ENCODE measurements at regions not wholly inside any gene's neighbourhood (a gene's known extent, or its start where the extent isn't known, plus 50 kb on each side); places are given as distances from the start of the nearest gene placed in this dataset.

- H3K4me2 ChIP-seq (ENCODE audit: low read length): no peak overlapping the region
- H3K9me2 ChIP-seq (ENCODE audit: low read depth, low read length): no peaks in the 10 kb centered on the region
- H3K27me3 ChIP-seq (ENCODE audit: insufficient read depth, low read length): 0 out of 2 replicates have a peak, but pooled peaks cover 3% of the 10 kb centered on the region
- no peaks in the 10 kb centered on the region for H3F3A ChIP-seq (ENCODE audit: insufficient read depth, low read length)
- no peaks in the 10 kb centered on the region for H3K9me3 ChIP-seq (ENCODE audit: low read length)
- H3K79me2 ChIP-seq (ENCODE audit: insufficient read depth, low read length): no peaks in the 10 kb centered on the region
- no peaks in the 10 kb centered on the region for H3K4me1 ChIP-seq (ENCODE audit: insufficient read depth, low read length, severe bottlenecking)
- no peak overlapping the region for H2AFZ ChIP-seq (ENCODE audit: low read length)
- H3K4me3 ChIP-seq (ENCODE audit: low read depth, low read length, poor library complexity, severe bottlenecking): no peak overlapping the region
- H3K36me3 ChIP-seq (ENCODE audit: insufficient read depth, low read length): no peaks in the 10 kb centered on the region
- no peak overlapping the region for H3K9ac ChIP-seq (ENCODE audit: low read length)
- no peaks in the 10 kb centered on the region for H4K20me1 ChIP-seq (ENCODE audit: insufficient read depth, low read length)
- TF ChIP-seq, protein P1, sequence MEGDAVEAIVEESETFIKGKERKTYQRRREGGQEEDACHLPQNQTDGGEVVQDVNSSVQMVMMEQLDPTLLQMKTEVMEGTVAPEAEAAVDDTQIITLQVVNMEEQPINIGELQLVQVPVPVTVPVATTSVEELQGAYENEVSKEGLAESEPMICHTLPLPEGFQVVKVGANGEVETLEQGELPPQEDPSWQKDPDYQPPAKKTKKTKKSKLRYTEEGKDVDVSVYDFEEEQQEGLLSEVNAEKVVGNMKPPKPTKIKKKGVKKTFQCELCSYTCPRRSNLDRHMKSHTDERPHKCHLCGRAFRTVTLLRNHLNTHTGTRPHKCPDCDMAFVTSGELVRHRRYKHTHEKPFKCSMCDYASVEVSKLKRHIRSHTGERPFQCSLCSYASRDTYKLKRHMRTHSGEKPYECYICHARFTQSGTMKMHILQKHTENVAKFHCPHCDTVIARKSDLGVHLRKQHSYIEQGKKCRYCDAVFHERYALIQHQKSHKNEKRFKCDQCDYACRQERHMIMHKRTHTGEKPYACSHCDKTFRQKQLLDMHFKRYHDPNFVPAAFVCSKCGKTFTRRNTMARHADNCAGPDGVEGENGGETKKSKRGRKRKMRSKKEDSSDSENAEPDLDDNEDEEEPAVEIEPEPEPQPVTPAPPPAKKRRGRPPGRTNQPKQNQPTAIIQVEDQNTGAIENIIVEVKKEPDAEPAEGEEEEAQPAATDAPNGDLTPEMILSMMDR (IDR thresholded peaks at IDR 0.05; ENCODE audit: low read length): no peak
- no peak for TF ChIP-seq EZH2 (IDR thresholded peaks at IDR 0.05; ENCODE audit: borderline replicate concordance, low read length)
- no peak overlapping the region for H3K27ac ChIP-seq (ENCODE audit: low read depth, low read length, poor library complexity, severe bottlenecking)
Measured at GRCh38 chr3:10764259-10765051, 51.6 kb upstream of the SLC6A11 start.

DNA sequence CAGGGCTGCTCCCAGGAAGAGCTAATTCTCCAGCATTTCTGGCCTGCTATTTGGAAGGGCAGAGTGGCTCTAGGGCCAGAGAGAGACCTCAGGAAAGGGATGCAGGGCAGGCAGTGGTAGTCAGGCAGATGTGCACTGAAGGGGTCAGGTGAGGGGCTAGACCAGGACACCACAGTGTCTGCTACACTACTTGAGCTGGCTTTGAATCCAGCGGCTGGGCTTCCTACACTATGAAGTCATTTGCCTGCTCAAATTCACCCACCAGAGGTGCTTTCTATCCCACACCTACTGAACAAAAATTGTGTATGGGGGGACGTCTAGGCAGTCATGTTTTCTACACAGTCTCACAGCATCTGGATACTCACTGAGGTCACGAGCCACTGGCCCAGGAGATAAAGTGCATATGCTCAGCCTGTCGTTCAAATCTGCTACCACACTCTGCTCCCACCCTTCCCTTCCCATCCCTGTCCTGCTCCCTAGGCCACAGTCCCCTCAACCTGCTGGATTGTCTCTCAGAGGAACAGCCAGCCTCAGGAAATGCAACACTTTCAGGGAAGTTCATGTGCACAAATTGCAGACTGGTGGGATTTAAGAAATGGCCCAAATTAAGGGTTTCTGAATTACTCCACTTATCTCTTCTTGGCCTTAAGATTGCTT lies 49.9 kb upstream of the SLC6A11 start:
- no peak overlapping the region for H3K27ac ChIP-seq (ENCODE audit: low read depth, low read length, poor library complexity, severe bottlenecking)
- H3K36me3 ChIP-seq (ENCODE audit: insufficient read depth, low read length): no peaks in the 10 kb centered on the region
- no peaks in the 10 kb centered on the region for H3F3A ChIP-seq (ENCODE audit: insufficient read depth, low read length)
- 0 out of 2 replicates have a peak, but pooled peaks cover 6% of the 10 kb centered on the region for H3K27me3 ChIP-seq (ENCODE audit: insufficient read depth, low read length)
- no peak overlapping the region for H2AFZ ChIP-seq (ENCODE audit: low read length)
- no peak overlapping the region for H3K4me3 ChIP-seq (ENCODE audit: low read depth, low read length, poor library complexity, severe bottlenecking)
- H3K79me2 ChIP-seq (ENCODE audit: insufficient read depth, low read length): no peaks in the 10 kb centered on the region
- no peaks in the 10 kb centered on the region for H4K20me1 ChIP-seq (ENCODE audit: insufficient read depth, low read length)
- no peaks in the 10 kb centered on the region for H3K9me3 ChIP-seq (ENCODE audit: low read length)
- H3K4me1 ChIP-seq (ENCODE audit: insufficient read depth, low read length, severe bottlenecking): no peaks in the 10 kb centered on the region
- no peak overlapping the region for H3K9ac ChIP-seq (ENCODE audit: low read length)
- no peak overlapping the region for H3K4me2 ChIP-seq (ENCODE audit: low read length)
- H3K9me2 ChIP-seq (ENCODE audit: low read depth, low read length): no peaks in the 10 kb centered on the region
- TF ChIP-seq, protein P1 (IDR thresholded peaks at IDR 0.05; ENCODE audit: low read length): no peak
- no peak for TF ChIP-seq EZH2 (IDR thresholded peaks at IDR 0.05; ENCODE audit: borderline replicate concordance, low read length)

All from OCI-LY1 (cell line).